NCI-H2081 (cell line): ENCODE measurements at regions not wholly inside any gene's neighbourhood (a gene's known extent, or its start where the extent isn't known, plus 50 kb on each side); places are given as distances from the start of the nearest gene placed in this dataset.

Source experiments
- DNase-seq, 2 experiments: peaks; one replicate each; lab custom pipeline; 2025; lab: John Stamatoyannopoulos, UW

DNA sequence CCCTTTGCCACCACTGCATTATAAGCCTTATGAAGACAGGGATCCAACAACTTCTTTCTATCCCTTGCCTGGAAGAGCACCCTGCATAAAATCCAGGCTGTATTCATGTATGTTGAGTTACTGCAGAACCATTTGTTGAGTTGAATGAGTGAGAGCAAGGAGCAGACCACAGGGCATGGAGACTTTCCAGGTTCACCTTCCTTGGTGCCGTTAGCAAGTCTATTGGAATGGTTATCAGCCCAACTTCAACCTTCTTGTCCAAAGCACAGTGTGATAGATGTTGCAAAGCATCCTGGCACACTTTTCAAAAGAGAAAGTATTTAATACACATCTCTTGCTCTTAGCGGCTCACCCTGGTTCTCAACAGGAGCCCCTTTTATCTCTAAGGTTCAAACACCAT is 100.9 kb upstream of the CLDN10 start:
- DNase-seq, result no peak

DNA sequence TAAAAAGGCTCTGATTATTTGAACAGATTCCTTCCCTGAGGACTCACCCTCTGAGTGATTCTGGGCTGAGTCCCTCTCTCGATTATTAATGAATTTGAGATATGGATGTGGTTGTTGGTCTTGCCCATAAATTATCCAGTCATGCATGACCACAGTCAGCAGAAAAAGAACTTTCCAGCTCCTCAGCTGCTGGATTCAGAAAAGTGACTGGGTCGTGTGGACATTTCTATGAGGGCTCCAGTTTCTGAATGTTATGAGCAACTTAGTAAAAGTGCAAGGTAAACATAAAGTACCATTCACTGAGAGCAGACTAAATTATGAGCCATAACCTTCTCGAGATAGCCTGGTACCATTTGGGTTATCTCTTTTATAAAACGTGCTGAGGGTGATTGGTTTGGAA is 100.1 kb upstream of the CLDN10 start:
- no peak for DNase-seq

DNA sequence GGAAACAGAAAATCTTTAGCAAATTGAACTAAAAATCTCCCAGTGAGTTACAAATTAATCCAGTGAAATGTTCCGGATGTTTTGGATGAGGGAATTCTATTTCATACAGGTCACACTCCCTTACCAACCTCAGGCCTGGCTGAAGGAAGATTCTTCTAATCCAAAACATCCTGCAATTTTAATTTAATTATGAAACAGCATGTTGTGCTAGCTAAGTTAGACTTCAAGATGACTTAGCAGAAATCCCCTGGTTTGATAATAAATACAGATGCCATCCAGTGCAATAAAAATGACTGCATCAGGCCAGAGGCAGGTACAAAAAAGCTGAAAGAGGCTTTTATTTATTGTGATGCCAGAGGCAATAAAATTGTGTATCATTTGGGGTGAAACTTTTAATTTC is 96.7 kb upstream of the CLDN10 start:
- DNase-seq, result no peak

DNA sequence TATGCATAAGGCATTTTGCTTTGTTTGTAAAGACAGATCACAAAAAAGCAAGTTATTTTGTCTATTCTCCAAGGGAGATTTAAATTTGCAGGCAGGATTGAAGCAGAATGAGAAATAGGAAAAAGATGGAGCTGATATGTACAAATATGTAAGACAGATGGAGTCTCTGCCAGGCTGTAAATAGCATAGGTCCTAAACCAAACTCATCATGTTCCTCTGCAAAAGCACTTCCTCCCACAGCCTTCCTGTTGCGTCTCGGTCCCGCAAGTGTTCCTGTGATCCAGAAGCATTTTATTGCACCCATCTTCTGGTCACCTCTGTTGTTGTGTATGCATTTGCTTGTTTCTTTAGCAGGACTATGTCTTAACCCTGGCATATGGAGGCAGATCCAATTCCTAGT is 95.7 kb upstream of the CLDN10 start:
- no peak for DNase-seq

DNA sequence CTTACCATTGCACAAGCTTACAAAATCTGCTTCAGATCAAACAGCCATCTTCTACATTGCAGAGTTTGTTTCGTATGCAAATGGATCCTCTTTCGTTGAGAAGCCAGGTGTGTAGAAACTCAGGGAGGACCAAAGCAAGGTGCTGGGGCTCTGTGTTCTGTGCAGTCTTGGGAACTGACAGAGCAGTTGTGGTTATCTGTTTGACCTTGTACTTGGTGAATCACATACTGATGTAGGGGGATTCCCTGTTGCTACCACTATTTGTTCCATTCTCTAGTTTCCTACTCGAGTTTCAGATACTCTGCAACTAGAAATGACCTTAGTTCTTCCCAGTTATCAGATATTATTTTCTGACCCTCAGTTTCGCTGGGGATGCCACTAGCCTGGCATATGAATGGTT is 95.2 kb upstream of the CLDN10 start:
- no peak for DNase-seq

DNA sequence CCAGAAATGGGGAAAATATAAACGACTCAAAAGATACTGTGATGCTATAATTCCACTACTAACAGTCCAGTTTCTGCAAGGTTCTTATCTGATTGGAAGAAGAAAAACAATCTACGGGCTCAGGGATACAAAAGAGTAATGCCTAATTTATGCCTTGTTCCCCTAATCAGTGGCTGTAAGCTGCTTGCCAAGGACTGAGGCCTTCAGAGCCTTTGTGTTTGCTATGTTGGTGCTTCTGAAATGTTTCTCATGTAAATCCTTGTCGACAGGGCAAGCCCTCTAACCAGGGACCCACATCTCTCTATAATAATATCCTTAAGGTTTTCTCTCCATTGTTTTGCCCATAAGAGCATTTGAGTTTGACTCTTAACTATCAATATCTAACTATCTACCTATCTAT is 89.7 kb upstream of the CLDN10 start:
- no peak for DNase-seq

DNA sequence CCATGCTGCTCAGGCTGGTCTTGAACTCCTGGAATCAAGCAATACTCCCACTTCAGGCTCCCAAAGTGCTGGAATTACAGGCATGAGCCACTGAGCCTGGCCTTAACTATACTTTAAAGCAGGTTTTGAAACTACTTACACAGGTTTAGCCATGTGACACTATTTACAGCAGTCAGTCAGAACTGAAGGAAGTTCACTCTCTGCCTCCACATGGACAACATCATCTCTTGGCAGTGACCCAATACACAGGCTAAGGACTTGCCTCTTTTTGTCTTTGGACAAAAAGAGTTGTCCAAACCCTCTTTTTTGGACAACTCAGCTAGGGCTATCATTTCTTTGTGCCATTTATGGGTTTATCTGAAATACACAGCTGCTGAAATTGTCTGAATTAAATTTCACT is 89.0 kb upstream of the CLDN10 start:
- DNase-seq, result no peak

DNA sequence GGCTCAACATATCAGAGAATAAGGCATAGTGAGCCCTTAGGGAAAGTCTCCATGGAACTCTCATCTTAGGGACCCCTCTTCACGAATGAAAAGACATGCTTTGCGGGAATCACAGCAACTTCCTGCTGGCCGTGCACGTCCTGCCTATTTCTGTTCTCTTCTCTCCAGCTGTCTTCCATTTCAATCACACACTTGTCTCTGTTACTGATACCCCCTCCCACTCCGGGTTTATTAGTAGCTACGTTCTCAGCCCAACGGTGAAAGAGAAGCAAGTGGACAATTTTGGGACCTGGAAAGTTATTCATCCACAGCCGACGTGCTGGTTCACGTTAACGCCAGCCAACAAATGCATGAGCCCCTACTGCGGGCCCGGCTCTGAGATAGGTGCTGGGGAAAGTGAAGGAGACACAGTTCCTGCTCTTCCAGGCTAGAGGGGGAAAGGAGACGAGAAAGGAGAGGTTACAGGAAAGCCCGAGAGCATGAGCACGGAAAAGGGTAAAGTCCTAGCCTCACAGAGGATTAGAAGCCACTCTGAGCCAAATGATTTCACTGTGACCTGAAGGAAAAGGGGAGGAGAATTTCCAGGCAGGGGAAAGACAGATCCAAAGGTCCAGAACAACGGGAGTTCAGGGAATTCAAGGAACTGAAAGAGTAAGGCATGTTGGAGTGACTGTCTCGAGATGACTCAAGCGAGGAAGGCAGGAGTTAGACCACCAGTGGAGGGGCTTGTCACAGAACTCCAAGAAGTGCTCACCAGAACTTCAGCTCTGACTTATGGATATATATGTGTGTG is 81.8 kb upstream of the CLDN10 start:
- DNase-seq, result no peak

DNA sequence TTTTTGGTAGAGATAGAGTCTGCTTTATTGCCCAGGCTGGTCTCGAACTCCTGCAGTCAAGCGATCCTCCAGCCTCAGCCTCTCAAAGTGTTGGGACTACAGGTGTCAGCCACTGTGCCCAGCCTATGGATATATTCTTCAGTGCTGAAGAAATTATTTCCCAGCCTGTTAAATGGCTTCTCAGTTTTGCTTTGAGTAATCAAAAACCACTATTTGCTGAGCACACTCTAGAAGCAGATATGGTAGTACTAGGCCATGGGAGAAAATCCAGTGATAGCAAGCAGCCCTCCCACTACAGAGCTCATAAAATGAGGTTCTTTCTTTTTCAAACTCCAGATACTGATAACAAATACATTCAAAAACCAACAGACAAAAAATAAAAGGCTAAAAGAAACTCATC is 80.6 kb upstream of the CLDN10 start:
- DNase-seq, result no peak

DNA sequence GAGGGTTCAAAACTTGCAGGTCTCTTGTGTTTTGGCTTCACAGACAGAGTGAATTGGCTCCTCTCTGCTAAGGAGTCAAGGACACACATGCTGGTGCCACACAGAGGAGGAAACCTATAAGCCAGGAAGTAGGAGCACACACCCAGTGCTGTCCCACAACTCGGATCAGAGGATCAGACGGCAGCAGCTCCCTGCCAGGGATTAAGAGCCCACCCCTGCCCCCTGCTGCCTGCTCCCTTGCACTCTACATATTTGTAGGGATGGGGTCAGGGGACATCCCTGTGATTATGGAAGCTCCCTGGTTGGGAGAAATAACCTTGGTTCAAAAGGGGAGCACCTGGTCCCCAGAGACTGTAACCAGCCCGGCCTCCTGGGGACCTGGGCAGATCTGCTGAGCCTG is 77.5 kb upstream of the CLDN10 start:
- DNase-seq, result no peak

DNA sequence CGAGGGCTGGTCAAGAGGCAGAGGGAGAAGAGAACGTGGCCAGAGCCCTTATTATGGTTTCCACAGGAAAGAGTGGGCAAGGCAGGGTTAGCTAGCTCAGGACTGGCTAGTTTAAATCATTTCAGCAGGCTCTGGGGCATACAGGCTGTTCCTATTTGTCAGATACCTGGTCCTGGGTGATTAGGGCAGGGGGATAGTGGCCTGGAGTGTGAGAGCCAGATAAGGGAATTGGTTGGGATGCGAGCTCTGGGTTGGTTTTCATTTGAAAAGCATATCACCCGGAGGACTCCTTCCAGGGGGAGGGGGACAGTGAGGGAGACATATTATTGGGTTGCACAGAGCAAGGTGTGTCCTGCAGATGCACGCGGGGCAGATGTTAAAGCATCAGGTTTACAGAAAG is 75.3 kb upstream of the CLDN10 start:
- DNase-seq, result no peak

DNA sequence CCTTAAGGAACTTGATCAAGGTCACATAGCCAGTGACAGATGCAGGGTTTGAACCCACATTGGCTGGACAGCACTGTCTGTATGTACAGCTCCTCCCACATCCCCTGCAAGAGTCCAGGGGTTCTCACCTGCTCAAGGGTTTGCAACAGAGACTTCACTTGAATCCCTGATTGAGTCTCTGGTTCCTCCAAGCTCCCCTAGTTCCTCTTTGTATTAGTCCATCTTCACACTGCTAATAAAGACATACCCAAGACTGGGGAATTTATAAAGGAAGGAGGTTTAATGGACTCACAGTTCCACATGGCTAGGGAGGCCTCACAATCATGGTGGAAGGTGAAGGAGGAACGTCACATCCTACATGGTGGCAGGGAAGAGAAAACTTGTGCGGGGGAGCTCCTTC is 72.8 kb upstream of the CLDN10 start:
- no peak for DNase-seq

DNA sequence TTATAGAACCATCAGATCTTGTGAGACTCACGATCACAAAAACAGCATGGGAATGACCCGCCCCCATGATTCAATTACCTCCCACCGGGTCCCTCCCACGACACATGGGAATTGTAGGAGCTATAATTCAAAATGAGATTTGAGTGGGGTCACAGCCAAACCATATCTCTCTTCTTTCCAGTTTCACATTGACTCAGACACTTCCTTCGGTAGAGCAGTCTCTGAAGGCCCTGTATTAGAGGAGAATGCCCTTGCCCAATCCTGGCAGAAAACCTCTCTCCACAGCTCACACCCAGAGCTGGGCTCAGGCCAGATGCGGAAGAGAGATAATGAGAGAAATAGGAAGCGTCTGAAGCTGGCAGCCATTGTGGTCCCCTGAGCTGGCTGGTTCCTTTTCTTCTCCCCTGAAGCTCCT is 72.4 kb upstream of the CLDN10 start:
- no peak for DNase-seq

DNA sequence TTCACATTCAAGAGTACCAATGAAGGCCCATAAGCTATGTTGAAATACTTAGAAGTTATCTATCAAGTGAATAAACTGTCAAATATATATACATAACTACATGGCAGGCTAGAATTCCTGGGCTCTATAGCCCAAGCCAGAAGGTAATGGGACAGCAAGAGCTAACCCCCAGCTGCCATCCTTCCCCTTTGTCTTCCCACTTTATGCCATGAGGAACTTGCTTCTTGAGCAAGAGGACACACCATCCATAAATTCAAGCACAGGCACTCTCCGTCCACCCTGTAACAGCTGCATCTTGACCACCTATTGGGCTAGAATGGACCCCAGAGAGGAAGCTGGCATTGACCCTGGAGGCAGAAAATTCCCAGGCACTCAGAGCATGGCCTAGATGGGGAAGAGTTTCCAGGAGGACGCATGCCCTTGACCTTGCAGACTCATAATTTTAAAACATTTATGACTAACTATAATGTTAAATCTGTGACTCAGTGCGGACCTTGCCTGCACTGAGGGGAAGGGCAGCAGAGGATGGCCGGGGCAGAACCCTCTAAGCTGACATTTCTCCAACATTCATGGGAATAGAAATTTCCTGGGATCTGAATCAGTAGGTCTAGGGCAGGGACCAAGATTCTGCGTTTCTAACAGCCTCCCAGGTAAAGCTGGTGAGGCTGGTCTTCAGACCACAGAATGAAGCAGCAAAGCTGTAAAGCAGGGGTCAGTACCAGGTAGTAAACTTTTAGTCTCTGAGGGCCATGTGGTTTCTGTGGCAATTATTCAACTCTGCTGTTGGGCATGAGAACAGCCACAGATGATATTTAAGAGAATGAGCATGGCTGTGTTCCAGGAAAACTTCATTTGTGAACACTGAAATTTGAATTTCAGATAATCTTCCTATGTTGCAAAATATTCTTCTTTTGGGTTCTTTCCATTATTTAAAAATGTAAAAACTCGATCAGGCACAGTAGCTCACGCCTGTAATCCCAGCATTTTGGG is 71.4 kb upstream of the CLDN10 start:
- no peak for DNase-seq

DNA sequence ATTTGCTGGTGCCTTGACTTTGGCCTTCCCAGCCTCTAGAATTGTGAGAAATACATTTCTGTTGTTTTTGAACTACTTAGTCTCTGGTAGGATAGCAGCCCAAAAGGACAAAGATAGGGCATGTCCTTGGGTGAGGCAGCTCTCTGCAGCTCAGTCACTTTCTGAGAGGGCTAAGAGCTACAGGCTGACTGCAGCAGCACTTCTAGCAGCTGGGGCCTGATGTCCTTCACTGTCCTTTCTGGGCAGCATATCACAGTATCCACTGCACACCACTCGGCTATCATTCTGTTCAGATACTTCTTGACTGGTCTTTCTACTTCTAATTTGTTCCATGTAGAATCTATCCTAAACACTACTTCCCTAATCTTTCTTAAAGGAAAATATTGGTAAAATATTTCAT is 68.5 kb upstream of the CLDN10 start:
- no peak for DNase-seq

DNA sequence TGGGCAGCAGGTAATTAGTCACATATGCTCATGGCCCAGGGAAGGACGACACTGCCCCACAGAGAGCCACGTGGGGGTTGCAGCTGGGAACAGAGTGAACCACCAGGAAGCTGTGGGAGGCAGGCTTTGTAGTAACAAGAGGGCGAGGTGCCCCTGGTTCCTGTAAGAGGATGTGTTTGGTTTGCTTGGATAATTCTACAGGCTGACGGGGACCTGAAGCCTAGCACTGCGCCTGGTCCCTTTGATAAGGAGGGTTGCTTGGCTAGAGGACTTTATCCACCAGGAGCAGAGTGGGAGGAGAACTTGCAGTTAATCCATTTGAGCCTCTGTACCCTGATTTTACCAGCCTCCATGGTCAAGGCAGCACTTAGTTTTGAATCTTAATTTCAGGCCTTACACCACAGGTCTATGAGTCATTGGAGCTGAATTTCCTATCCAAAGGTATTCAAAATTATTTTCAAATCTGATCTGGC is 67.4 kb upstream of the CLDN10 start:
- no peak for DNase-seq

DNA sequence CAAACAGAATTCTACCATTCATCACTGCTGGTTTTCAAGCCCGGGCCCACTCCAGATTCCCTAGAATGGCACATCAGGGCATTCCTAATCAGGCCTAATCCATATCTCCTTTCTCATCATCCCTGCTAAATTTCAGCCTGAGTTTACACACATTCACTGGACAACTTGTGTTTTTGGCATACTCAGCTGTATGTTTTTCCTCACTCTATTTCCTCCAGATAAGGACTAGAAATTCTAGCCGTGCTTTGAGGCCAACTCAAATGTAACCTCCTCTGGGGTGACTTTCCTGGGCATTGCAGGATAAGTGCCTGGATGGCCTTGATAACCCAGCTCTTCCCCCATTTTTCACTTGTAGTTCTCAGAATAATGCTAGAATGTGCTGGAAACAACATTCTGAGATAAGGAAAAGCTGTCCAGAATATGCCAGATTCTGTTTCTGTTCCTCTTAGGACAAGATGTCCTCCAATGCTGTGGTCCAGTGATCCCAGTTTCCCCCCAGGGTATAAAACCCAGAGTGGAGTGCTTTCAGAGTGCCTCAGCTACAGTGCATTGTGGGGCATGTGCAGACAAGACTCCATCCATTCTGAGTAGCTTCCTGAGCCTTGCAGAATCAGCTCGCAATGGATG is 66.9 kb upstream of the CLDN10 start:
- no peak for DNase-seq

DNA sequence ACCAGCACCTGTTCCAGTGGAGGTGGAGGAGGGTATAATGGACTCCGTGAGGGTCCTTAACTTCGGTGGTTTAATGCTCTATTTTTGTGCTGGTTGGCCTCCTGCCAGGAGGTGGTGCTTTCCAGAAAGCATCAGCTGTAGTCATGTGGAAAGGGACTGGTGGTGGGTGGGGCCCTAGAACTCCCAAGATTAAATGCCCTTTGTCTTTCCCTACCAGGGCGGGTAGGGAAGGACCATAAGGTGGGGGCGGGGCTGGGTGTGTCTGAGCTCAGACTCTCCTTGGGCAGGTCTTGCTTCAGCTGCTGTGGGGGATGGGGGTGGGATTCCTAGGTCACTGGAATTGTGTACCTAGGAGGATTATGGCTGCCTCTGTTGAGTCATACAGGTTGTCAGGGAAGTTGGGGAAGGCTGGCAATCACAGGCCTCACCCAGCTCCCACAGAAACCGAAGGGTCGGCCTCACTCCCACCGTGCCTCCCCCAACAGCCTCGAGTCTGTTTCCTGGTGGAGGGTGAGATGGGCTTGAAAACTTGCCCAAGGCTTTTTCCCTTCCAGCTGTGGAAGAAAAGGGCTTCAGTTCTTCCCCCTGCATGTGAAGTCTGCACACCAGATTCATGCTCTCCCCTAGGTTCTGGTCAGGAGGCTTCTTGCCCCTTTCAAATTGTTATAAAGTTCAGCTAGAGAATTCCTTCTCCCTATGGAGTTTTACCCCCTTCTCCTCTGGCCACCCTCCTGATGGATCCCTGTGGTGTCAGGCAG is 60.3 kb upstream of the CLDN10 start:
- DNase-seq, result no peak

DNA sequence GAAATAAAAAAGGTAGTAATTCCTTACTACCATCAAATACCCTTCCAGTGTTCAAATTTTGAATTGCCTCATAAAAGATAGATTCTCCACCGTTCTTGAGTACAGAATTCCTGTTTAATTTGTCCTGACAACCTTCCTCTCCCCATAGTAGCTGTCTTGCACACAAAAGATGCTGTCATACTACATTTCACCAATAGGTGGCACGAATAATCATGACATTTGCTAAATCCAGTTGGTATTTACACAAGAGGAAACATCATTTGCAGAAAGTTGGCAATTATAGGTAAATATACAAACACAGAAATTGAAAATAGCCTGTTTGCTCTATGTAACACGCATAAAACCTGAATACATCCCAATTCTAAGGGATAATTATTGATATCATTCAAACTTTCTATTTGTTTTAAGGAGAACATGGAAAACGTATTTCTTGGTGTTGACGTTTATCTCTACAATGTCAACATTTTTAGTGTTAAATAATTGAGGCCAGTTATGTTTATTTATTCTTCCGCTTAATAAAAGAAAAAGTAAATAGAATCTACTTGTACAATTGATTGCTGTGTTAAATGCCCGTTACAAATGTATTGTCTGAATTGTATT is 58.3 kb upstream of the CLDN10 start:
- peak; percentile 84 for DNase-seq

DNA sequence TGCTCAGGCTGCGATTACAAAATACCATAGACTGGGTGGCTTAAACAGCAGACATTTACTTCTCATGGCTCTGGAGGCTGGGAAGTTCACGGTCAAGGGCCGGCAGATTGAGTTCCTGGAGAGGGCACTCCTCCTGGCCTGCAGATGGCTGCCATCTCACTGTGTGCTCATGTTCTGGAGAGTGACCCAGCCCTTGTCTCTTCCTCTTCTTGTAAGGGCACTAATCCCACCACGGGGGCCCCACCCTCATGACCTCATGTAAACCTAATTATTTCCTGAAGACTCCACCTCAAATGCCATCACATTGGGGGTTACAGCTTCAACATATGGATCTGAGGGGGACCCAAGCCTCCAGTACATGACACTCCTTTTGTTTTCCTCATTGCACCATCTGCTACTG is 56.0 kb upstream of the CLDN10 start:
- no peak for DNase-seq

DNA sequence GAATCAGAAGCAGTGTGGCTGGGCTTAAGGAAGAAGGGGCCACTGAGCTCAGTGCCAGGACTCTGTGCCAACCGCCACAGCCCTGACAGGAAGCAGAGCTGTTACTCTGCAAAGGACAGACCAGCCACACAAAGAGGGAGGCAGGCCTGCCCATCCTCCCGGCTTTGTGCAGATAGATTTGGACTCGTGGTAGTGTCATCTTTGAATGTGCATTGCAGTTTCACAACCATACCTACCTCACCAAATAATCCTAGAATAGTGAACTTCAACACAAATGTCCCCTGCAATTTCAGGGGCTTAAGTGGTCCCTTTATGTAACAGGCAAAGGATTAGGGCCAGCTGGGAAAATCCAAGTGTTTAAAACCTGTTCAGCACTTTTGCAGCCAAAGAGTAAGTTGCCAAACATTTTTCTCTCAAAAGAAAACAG is 55.1 kb upstream of the CLDN10 start:
- peak in 1 of 2 experiments; percentile 6 for DNase-seq
